Esophagus muscularis mucosa (tissue), 4 donors: ENCODE measurements at regions not wholly inside any gene's neighbourhood (a gene's known extent, or its start where the extent isn't known, plus 50 kb on each side); places are given as distances from the start of the nearest gene placed in this dataset.

Experiments used
- DNase-seq: peaks from one replicate; pipeline ENCODE4 v3.0.0-alpha.2; 2017; ENCODE audit errors: extremely low spot score
- H3K27ac ChIP-seq, 4 donors: fragments of 200-600 bp; sonication (generic); replicated peaks in 1 of 4; 1 replicate in 3 of 4; 2 replicates in 1 of 4; pipeline ENCODE4 v1.5.1; 2016 to 2019; ENCODE audit warnings: mild to moderate bottlenecking in 1 of 4
- H3K27me3 ChIP-seq, 4 donors: fragments of 200-600 bp; sonication (generic); one replicate each; pipeline versions ENCODE4 v1.5.1 to v1.6.0; 2016 to 2019
- H3K36me3 ChIP-seq, 4 donors: fragments of 200-600 bp; sonication (generic); one replicate each; pipeline ENCODE4 v1.5.1; 2016 to 2019
- H3K4me1 ChIP-seq, 4 donors: fragments of 200-600 bp; sonication (generic); one replicate each; pipeline ENCODE4 v1.5.1; 2016 to 2019
- H3K4me3 ChIP-seq, 4 donors: fragments of 200-600 bp; sonication (generic); 1 replicate in 2 of 4; 2 replicates in 2 of 4; pipeline ENCODE4 v1.5.1; 2016 to 2019; ENCODE audit warnings: mild to moderate bottlenecking in 4 of 4, moderate library complexity in 1 of 4
- H3K9me3 ChIP-seq, 4 donors: fragments of 200-600 bp; sonication (generic); 1 replicate in 3 of 4; 2 replicates in 1 of 4; pipeline ENCODE4 v1.5.1; 2016 to 2019
- EP300 ChIP-seq: sonication (generic); formaldehyde crosslinking; IDR thresholded peaks from one replicate; pipeline ENCODE4 v1.6.1; 2017; ENCODE audit warnings: antibody characterized with exemption
- POLR2A ChIP-seq: fragments of 450-650 bp; IDR thresholded peaks from one replicate; pipeline ENCODE4 v1.6.1; 2017; ENCODE audit warnings: antibody characterized with exemption, moderate library complexity, mild to moderate bottlenecking, low read depth
- POLR2AphosphoS5 ChIP-seq, 2 donors: sonication (generic); formaldehyde crosslinking; IDR thresholded peaks; one replicate each; pipeline ENCODE4 v1.6.1; 2017; ENCODE audit warnings: antibody characterized with exemption in 2 of 2
- WGBS: methylation state at CpG from one replicate; pipeline ENCODE4 v1.1.5; 2018; 5-methylcytosine and 5-hydroxymethylcytosine counted together
- intact Hi-C: fragments of 100-400 bp; cut with DNase I; formaldehyde crosslinking; loops from one replicate; pipeline ENCODE4 v1.15.1; 2023
- TF ChIP-seq, protein P1 (sequence below), 3 experiments: fragments of 200-600 bp in 2 of 3; fragments of 450-650 bp in 1 of 3; sonication (generic) in 2 of 3; IDR thresholded peaks; one replicate each; pipeline ENCODE4 v1.5.1; 2017 to 2019; ENCODE audit warnings: antibody characterized with exemption in 3 of 3, mild to moderate bottlenecking in 2 of 3, moderate library complexity in 1 of 3

DNA sequence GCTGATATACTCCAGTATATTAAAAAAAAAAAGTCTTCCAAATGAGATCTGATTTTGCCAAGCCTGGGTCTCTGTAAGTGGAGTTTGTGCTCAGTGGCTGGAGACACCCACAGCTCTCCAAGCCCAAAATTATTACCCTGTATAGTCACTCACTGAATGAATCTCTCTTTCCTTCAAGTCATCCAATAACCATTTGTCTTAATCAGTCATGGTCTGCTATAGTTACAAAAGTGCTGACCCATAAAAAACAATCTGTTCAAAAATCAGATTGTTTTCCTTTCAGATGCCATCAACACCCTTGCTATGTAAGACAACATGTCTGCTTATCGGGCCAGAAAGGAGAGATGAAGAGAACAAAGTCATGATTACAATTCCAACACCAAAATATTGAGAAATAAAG, 159.4 kb upstream of the FST start:
- H3K27me3 ChIP-seq = no peaks in the 10 kb centered on the region
- H3K36me3 ChIP-seq = no peaks in the 10 kb centered on the region
- 95% methylated on average over 1 of the region's 1 CpG for WGBS
- H3K4me3 ChIP-seq = no peak overlapping the region
- no peaks in the 10 kb centered on the region for H3K4me1 ChIP-seq
- no peaks in the 10 kb centered on the region for H3K9me3 ChIP-seq
- intact Hi-C loops = no loop called here
- no peak for DNase-seq
- no peak for TF ChIP-seq POLR2A
- no peak for TF ChIP-seq EP300
- TF ChIP-seq, protein P1, sequence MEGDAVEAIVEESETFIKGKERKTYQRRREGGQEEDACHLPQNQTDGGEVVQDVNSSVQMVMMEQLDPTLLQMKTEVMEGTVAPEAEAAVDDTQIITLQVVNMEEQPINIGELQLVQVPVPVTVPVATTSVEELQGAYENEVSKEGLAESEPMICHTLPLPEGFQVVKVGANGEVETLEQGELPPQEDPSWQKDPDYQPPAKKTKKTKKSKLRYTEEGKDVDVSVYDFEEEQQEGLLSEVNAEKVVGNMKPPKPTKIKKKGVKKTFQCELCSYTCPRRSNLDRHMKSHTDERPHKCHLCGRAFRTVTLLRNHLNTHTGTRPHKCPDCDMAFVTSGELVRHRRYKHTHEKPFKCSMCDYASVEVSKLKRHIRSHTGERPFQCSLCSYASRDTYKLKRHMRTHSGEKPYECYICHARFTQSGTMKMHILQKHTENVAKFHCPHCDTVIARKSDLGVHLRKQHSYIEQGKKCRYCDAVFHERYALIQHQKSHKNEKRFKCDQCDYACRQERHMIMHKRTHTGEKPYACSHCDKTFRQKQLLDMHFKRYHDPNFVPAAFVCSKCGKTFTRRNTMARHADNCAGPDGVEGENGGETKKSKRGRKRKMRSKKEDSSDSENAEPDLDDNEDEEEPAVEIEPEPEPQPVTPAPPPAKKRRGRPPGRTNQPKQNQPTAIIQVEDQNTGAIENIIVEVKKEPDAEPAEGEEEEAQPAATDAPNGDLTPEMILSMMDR (IDR thresholded peaks at IDR 0.05) = no peak
- no peak for TF ChIP-seq POLR2AphosphoS5 (IDR thresholded peaks at IDR 0.05)
- no peak overlapping the region for H3K27ac ChIP-seq

DNA sequence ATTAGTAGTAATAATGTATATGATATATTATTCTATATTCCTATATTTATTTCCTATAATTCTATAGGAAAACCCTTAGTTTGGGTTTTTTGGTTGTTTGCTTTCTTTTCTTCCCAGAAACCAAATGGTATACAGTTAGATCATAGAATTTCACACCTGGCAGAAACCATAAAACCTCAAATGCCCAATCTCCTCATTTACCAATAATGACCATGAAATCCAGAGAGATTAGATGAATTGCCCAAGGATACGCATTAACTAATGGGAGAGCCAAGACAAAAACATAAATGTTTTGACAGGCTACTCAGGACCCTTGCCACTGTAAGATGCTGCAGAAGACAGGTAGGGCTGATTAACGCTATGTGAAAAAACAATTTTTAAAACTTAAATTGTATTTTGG, 158.7 kb upstream of the FST start:
- intact Hi-C loops = no loop called here
- TF ChIP-seq, protein P1 (IDR thresholded peaks at IDR 0.05) = no peak
- TF ChIP-seq EP300 (no peak), POLR2A (no peak)
- Histone ChIP-seq H3K36me3 (no peaks in the 10 kb centered on the region), H3K4me3 (no peak overlapping the region), H3K9me3 (no peaks in the 10 kb centered on the region), H3K27me3 (no peaks in the 10 kb centered on the region), H3K27ac (no peak overlapping the region), H3K4me1 (no peaks in the 10 kb centered on the region)
- 94% methylated on average over 2 of the region's 2 CpGs for WGBS
- DNase-seq = no peak

DNA sequence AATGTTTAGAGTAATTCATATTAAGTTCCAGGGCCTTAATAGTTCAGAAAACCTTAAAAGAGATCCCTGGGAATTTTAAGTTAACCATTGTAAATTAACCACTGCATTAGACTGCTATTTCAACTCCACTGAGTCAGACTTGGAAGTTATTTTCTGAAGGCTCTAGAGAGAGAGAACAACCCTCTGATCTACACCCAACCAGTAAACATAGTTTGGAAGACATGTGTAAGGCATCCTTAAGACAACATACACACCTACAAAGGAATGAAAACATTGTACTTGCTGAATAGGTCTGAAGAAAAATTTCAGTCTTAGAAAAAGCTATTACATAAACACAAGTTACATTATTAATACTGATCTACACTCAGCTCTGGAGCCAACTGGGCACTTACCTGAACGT, 158.2 kb upstream of the FST start:
- intact Hi-C loops = no loop called here
- Histone ChIP-seq H3K4me3 (no peak overlapping the region), H3K4me1 (no peaks in the 10 kb centered on the region), H3K27me3 (no peaks in the 10 kb centered on the region), H3K27ac (no peak overlapping the region), H3K9me3 (no peaks in the 10 kb centered on the region), H3K36me3 (no peaks in the 10 kb centered on the region)
- WGBS = 37% methylated on average over 1 of the region's 1 CpG
- TF ChIP-seq EP300 (no peak), POLR2A (no peak), POLR2AphosphoS5 (IDR thresholded peaks at IDR 0.05) (no peak)
- TF ChIP-seq, protein P1 (IDR thresholded peaks at IDR 0.05) = no peak
- no peak for DNase-seq

DNA sequence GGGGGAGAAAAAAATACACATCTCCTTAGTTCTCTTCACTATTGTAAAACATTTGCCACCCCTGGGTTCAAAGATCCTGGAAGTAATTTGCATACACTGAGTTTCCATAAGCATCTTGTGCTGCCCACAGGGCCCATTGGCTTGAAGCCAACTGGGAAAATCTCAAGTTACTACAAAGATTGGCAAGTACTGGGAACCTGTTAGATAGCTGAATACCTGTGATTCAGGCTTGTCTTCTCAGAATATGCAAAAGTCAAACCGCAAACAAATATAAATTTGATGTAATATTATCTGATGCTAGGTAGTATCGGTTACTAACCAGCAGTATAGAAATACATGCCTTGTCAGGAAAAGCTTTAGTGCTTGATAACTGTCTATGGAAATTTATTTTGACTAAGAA, 156.9 kb upstream of the FST start:
- H3K27ac ChIP-seq = no peak overlapping the region
- no peak overlapping the region for H3K4me3 ChIP-seq
- no peaks in the 10 kb centered on the region for H3K9me3 ChIP-seq
- H3K27me3 ChIP-seq = no peaks in the 10 kb centered on the region
- WGBS = 96% methylated on average over 2 of the region's 2 CpGs
- DNase-seq = no peak
- TF ChIP-seq POLR2A (no peak), POLR2AphosphoS5 (IDR thresholded peaks at IDR 0.05) (no peak), EP300 (no peak)
- TF ChIP-seq, protein P1 (IDR thresholded peaks at IDR 0.05) = no peak
- intact Hi-C loops = no loop called here
- H3K4me1 ChIP-seq = no peaks in the 10 kb centered on the region
- H3K36me3 ChIP-seq = no peaks in the 10 kb centered on the region

DNA sequence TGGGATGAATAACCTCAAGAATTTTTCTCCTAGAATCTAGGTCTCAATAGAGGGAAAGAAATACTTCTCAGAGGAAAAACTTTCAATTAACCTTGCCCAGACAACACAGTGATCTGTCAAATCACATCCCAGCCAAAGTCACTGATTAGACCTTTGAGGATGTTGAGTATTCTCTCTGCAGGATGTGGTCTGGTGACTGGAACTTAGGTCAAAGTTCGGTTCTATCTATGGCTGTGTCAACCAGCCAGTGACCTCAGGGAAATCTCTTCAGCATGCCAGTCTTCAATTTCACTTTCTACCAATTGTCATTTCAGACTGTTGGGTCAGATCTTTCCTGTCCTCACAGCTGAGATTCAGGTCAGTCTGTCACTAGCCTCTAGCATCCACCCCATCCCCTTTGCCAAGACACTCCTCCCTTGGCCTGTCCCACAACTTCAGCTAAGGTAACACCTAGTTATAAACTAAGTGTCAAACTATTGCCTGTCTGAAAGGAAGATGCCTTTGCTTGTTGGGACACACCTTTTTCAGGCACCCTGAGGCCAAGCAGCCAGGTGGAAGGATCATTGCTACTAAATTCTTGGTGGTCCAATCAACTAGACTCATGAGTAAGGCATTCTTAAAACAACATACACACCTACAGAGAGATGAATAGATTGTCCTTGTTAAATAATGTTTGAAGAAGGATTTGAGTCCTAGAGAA, 156.3 kb upstream of the FST start:
- no peaks in the 10 kb centered on the region for H3K4me1 ChIP-seq
- intact Hi-C loops = no loop called here
- no peak overlapping the region for H3K27ac ChIP-seq
- H3K4me3 ChIP-seq = no peak overlapping the region
- no peaks in the 10 kb centered on the region for H3K27me3 ChIP-seq
- 64% methylated on average over 1 of the region's 1 CpG for WGBS
- DNase-seq = no peak
- no peaks in the 10 kb centered on the region for H3K9me3 ChIP-seq
- no peak for TF ChIP-seq EP300
- TF ChIP-seq POLR2AphosphoS5 (IDR thresholded peaks at IDR 0.05) = no peak
- no peak for TF ChIP-seq POLR2A
- TF ChIP-seq, protein P1 (IDR thresholded peaks at IDR 0.05) = no peak
- H3K36me3 ChIP-seq = no peaks in the 10 kb centered on the region
